Natural killer cell (primary cell): ENCODE measurements at regions not wholly inside any gene's neighbourhood (a gene's known extent, or its start where the extent isn't known, plus 50 kb on each side); places are given as distances from the start of the nearest gene placed in this dataset.

Experiments
- ATAC-seq, 3 donors: fragments of 150-1000 bp in 2 of 3; fragments of 200-7000 bp in 1 of 3; cut with Tn5 transposase; 1 replicate in 1 of 3; 2 replicates in 2 of 3; pipeline ENCODE4 v1.10.0; 2021; ENCODE audit warnings: mild to moderate bottlenecking in 2 of 3, moderate library complexity in 2 of 3
- DNase-seq, 2 donors: peaks; one replicate each; pipeline versions ENCODE4 v3.0.0 to v3.0.0-alpha.2; 2013 to 2021; ENCODE audit warnings: mixed read lengths in 1 of 2
- H3K27ac ChIP-seq: one replicate; pipeline ENCODE4 v1.5.1; 2013; ENCODE audit warnings: mild to moderate bottlenecking, low read length
- H3K27me3 ChIP-seq: one replicate; pipeline ENCODE4 v1.6.1; 2013; ENCODE audit warnings: low read length; ENCODE audit not compliant: control insufficient read depth, insufficient read depth
- H3K36me3 ChIP-seq: one replicate; pipeline ENCODE4 v1.6.1; 2013; ENCODE audit warnings: low read length; ENCODE audit not compliant: control insufficient read depth, insufficient read depth
- H3K4me1 ChIP-seq: one replicate; pipeline ENCODE4 v1.6.1; 2013; ENCODE audit warnings: low read length; ENCODE audit not compliant: control insufficient read depth, insufficient read depth
- H3K4me3 ChIP-seq: one replicate; pipeline ENCODE4 v1.5.1; 2013; ENCODE audit warnings: low read length
- H3K9me3 ChIP-seq: one replicate; pipeline ENCODE4 v1.6.1; 2013; ENCODE audit warnings: low read length; ENCODE audit not compliant: control insufficient read depth, insufficient read depth
- H3K27ac Mint-ChIP-seq, 2 donors: one replicate each; pipeline ENCODE4 v1.8.0; 2022; ENCODE audit warnings: mild to moderate bottlenecking in 2 of 2, mixed read lengths in 2 of 2, moderate library complexity in 1 of 2
- H3K27me3 Mint-ChIP-seq, 2 donors: one replicate each; pipeline ENCODE4 v1.8.0; 2022; ENCODE audit warnings: low read depth in 2 of 2, mixed read lengths in 2 of 2
- H3K36me3 Mint-ChIP-seq: one replicate; pipeline ENCODE4 v1.8.0; 2022; ENCODE audit warnings: mixed read lengths
- H3K4me1 Mint-ChIP-seq, 2 donors: one replicate each; pipeline ENCODE4 v1.8.0; 2022; ENCODE audit warnings: mixed read lengths in 2 of 2
- H3K4me3 Mint-ChIP-seq: one replicate; pipeline ENCODE4 v1.8.0; 2022; ENCODE audit warnings: mild to moderate bottlenecking, moderate library complexity, mixed read lengths
- H3K9me3 Mint-ChIP-seq, 2 donors: one replicate each; pipeline ENCODE4 v1.8.0; 2022; ENCODE audit warnings: mixed read lengths in 2 of 2
- CTCF ChIP-seq: fragments of 200-600 bp; IDR thresholded peaks from one replicate; pipeline ENCODE4 v1.8.0; 2022; ENCODE audit warnings: antibody characterized with exemption
- WGBS: methylation state at CpG from one replicate; pipeline ENCODE4 v1.1.7; 2013; ENCODE audit warnings: missing lambda C conversion rate; ENCODE audit not compliant: insufficient coverage; 5-methylcytosine and 5-hydroxymethylcytosine counted together
- intact Hi-C: fragments of 100-400 bp; cut with micrococcal nuclease; formaldehyde crosslinking; loops from one replicate; pipeline ENCODE4 v1.14.2; 2022

GRCh38 chr1:192914696-192915095 lies 105.9 kb downstream of the RGS2 start:
- DNase-seq = no peak
- Mint-ChIP-seq H3K27me3 (peaks cover 0 to 2% of the 10 kb centered on the region in 2 donors), H3K27ac (no peak overlapping the region), H3K36me3 (no peaks in the 10 kb centered on the region), H3K9me3 (peaks cover 0 to 2% of the 10 kb centered on the region in 2 donors), H3K4me3 (no peak overlapping the region), H3K4me1 (no peaks in the 10 kb centered on the region)
- Histone ChIP-seq H3K4me3 (no peak overlapping the region), H3K27me3 (no peaks in the 10 kb centered on the region), H3K9me3 (no peaks in the 10 kb centered on the region), H3K4me1 (no peaks in the 10 kb centered on the region), H3K27ac (no peak overlapping the region), H3K36me3 (no peaks in the 10 kb centered on the region)
- intact Hi-C loops = no loop called here
- WGBS = 97% methylated on average over 2 of the region's 2 CpGs
- TF ChIP-seq CTCF = no peak
- ATAC-seq = no peak

GRCh38 chr1:192916021-192916420 lies 107.2 kb downstream of the RGS2 start:
- peaks cover 0 to 2% of the 10 kb centered on the region in 2 donors for H3K9me3 Mint-ChIP-seq
- no peak overlapping the region for H3K4me3 ChIP-seq
- H3K4me1 ChIP-seq = no peaks in the 10 kb centered on the region
- no peaks in the 10 kb centered on the region for H3K36me3 ChIP-seq
- TF ChIP-seq CTCF = no peak
- H3K27ac ChIP-seq = no peak overlapping the region
- peaks cover 0 to 2% of the 10 kb centered on the region in 2 donors for H3K27me3 Mint-ChIP-seq
- intact Hi-C loops = no loop called here
- WGBS = no CpG with 5 or more reads among the region's 1 CpG
- DNase-seq = no peak
- no peaks in the 10 kb centered on the region for H3K27me3 ChIP-seq
- no peak overlapping the region for H3K27ac Mint-ChIP-seq
- no peaks in the 10 kb centered on the region for H3K4me1 Mint-ChIP-seq
- no peaks in the 10 kb centered on the region for H3K9me3 ChIP-seq
- no peak overlapping the region for H3K4me3 Mint-ChIP-seq
- ATAC-seq = no peak
- H3K36me3 Mint-ChIP-seq = no peaks in the 10 kb centered on the region

GRCh38 chr1:192918259-192918658 lies 109.4 kb downstream of the RGS2 start:
- no peak overlapping the region for H3K27ac Mint-ChIP-seq
- H3K9me3 ChIP-seq = no peaks in the 10 kb centered on the region
- H3K9me3 Mint-ChIP-seq = no peaks in the 10 kb centered on the region
- no peak for TF ChIP-seq CTCF
- intact Hi-C loops = no loop called here
- H3K4me1 ChIP-seq = no peaks in the 10 kb centered on the region
- no peak for ATAC-seq
- no peaks in the 10 kb centered on the region for H3K27me3 ChIP-seq
- peaks cover 0 to 2% of the 10 kb centered on the region in 2 donors for H3K27me3 Mint-ChIP-seq
- no peak overlapping the region for H3K27ac ChIP-seq
- WGBS = 73% methylated on average over 1 of the region's 1 CpG
- DNase-seq = no peak
- no peak overlapping the region for H3K4me3 ChIP-seq
- no peaks in the 10 kb centered on the region for H3K36me3 ChIP-seq
- H3K4me3 Mint-ChIP-seq = no peak overlapping the region
- H3K36me3 Mint-ChIP-seq = no peaks in the 10 kb centered on the region
- no peaks in the 10 kb centered on the region for H3K4me1 Mint-ChIP-seq

- Mint-ChIP-seq H3K4me1 (no peaks in the 10 kb centered on the region), H3K4me3 (no peak overlapping the region), H3K27me3 (peaks cover 0 to 2% of the 10 kb centered on the region in 2 donors), H3K9me3 (no peaks in the 10 kb centered on the region), H3K27ac (no peak overlapping the region), H3K36me3 (no peaks in the 10 kb centered on the region)
- no peak for TF ChIP-seq CTCF
- intact Hi-C loops = no loop called here
- no peak for DNase-seq
- Histone ChIP-seq H3K27me3 (no peaks in the 10 kb centered on the region), H3K27ac (no peak overlapping the region), H3K36me3 (no peaks in the 10 kb centered on the region), H3K4me3 (no peak overlapping the region), H3K9me3 (no peaks in the 10 kb centered on the region), H3K4me1 (no peaks in the 10 kb centered on the region)
- ATAC-seq = no peak
- WGBS = 97% methylated on average over 3 of the region's 3 CpGs
Measured at GRCh38 chr1:192920412-192920811, 111.6 kb downstream of the RGS2 start.
